SK-N-MC (cell line): ENCODE measurements at regions not wholly inside any gene's neighbourhood (a gene's known extent, or its start where the extent isn't known, plus 50 kb on each side); places are given as distances from the start of the nearest gene placed in this dataset.

Source experiments
- FOXP2 ChIP-seq: optimal IDR thresholded peaks from 2 replicates; pipeline ENCODE3; 2011; ENCODE audit warnings: mild to moderate bottlenecking, moderate library complexity; ENCODE audit not compliant: insufficient read depth; ENCODE audit errors: extremely low read length, control extremely low read depth
- POLR2AphosphoS5 ChIP-seq: IDR thresholded peaks from 2 replicates; pipeline ENCODE4 v1.6.1; 2012; ENCODE audit warnings: mild to moderate bottlenecking, low read depth, low read length, borderline replicate concordance

- no peak for TF ChIP-seq FOXP2
- no peak for TF ChIP-seq POLR2AphosphoS5
These were observed 860.6 kb upstream of the SEMA6A start for GRCh38 chr5:117435203-117435602.
